HEK293 (cell line): ENCODE measurements at regions not wholly inside any gene's neighbourhood (a gene's known extent, or its start where the extent isn't known, plus 50 kb on each side); places are given as distances from the start of the nearest gene placed in this dataset.

Experiments used
- CTCF ChIP-seq: fragments of 450-650 bp; formaldehyde crosslinking; IDR thresholded peaks from 2 replicates; pipeline ENCODE4 v1.5.1; 2016; ENCODE audit warnings: missing biosample characterization, missing genetic modification characterization
- GLI2 ChIP-seq: fragments of 450-650 bp; formaldehyde crosslinking; IDR thresholded peaks from 2 replicates; pipeline ENCODE4; 2017; ENCODE audit warnings: missing biosample characterization, missing genetic modification characterization, low read depth, borderline replicate concordance
- KLF10 ChIP-seq: fragments of 450-650 bp; IDR thresholded peaks from 2 replicates; pipeline ENCODE4 v1.5.1; 2018; ENCODE audit warnings: missing biosample characterization, mild to moderate bottlenecking, missing genetic modification characterization
- PRDM10 ChIP-seq: fragments of 450-650 bp; formaldehyde crosslinking; IDR thresholded peaks from 2 replicates; pipeline ENCODE4 v1.5.1; 2016; ENCODE audit warnings: missing biosample characterization, missing genetic modification characterization
- RBAK ChIP-seq: fragments of 450-650 bp; formaldehyde crosslinking; IDR thresholded peaks from 2 replicates; pipeline ENCODE4 v1.5.1; 2016; ENCODE audit warnings: missing biosample characterization, missing genetic modification characterization
- SP3 ChIP-seq: fragments of 450-650 bp; formaldehyde crosslinking; IDR thresholded peaks from 2 replicates; pipeline ENCODE4 v1.5.1; 2016; ENCODE audit warnings: missing biosample characterization, missing genetic modification characterization
- YY1 ChIP-seq: fragments of 450-650 bp; formaldehyde crosslinking; IDR thresholded peaks from 2 replicates; pipeline ENCODE4 v1.5.1; 2018; ENCODE audit warnings: missing biosample characterization, missing genetic modification characterization
- ZNF133 ChIP-seq: fragments of 450-650 bp; formaldehyde crosslinking; IDR thresholded peaks from 2 replicates; pipeline ENCODE4 v1.5.1; 2016; ENCODE audit warnings: missing biosample characterization, missing genetic modification characterization
- ZNF362 ChIP-seq: fragments of 450-650 bp; formaldehyde crosslinking; IDR thresholded peaks from 2 replicates; pipeline ENCODE4 v1.5.1; 2016; ENCODE audit warnings: missing biosample characterization, missing genetic modification characterization
- ZNF645 ChIP-seq: fragments of 450-650 bp; formaldehyde crosslinking; IDR thresholded peaks from 2 replicates; pipeline ENCODE4; 2016; ENCODE audit warnings: missing biosample characterization, missing genetic modification characterization
- TF ChIP-seq, protein P1 (sequence below): fragments of 450-650 bp; formaldehyde crosslinking; IDR thresholded peaks from 2 replicates; pipeline ENCODE4 v1.5.1; 2016; ENCODE audit warnings: missing biosample characterization, missing genetic modification characterization
- TF ChIP-seq, protein P2 (sequence below): IDR thresholded peaks from 2 replicates; pipeline ENCODE4 v1.6.1; 2011; ENCODE audit warnings: mild to moderate bottlenecking, low read depth, low read length, borderline replicate concordance

DNA sequence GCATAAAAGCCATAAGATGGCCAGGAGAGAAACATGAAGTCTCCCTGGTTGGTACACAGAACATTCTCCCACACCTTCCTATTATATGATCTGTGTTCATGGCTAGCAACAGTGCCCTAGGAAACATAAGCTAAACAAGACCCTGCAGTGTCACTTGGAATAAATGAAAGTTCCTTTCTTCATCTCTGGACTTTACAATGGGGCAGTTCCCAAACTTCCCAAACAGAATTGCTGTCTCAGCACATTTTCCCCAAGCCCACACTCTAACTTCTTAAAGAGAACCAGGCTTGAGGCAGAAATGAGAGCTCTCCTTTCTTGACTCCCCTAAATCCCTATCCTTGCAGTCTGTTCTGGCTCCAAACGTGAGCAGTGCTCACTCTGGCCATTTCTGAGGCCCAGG, 173.2 kb upstream of the CREB1 start:
- no peak for TF ChIP-seq CTCF (tag by site-specific recombination)
- no peak for TF ChIP-seq RBAK
- TF ChIP-seq ZNF133 (tag by site-specific recombination), result no peak
- no peak for TF ChIP-seq ZNF362 (tag by site-specific recombination)
- TF ChIP-seq GLI2 (tag by site-specific recombination), result no peak
- TF ChIP-seq, protein P1, sequence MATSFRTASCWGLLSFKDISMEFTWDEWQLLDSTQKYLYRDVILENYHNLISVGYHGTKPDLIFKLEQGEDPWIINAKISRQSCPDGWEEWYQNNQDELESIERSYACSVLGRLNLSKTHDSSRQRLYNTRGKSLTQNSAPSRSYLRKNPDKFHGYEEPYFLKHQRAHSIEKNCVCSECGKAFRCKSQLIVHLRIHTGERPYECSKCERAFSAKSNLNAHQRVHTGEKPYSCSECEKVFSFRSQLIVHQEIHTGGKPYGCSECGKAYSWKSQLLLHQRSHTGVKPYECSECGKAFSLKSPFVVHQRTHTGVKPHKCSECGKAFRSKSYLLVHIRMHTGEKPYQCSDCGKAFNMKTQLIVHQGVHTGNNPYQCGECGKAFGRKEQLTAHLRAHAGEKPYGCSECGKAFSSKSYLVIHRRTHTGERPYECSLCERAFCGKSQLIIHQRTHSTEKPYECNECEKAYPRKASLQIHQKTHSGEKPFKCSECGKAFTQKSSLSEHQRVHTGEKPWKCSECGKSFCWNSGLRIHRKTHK (tag by site-specific recombination), result no peak
- TF ChIP-seq SP3 (tag by site-specific recombination), result no peak
- TF ChIP-seq YY1, result no peak
- TF ChIP-seq, protein P2, sequence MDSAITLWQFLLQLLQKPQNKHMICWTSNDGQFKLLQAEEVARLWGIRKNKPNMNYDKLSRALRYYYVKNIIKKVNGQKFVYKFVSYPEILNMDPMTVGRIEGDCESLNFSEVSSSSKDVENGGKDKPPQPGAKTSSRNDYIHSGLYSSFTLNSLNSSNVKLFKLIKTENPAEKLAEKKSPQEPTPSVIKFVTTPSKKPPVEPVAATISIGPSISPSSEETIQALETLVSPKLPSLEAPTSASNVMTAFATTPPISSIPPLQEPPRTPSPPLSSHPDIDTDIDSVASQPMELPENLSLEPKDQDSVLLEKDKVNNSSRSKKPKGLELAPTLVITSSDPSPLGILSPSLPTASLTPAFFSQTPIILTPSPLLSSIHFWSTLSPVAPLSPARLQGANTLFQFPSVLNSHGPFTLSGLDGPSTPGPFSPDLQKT, result no peak
- TF ChIP-seq PRDM10 (tag by site-specific recombination), result no peak
- TF ChIP-seq KLF10 (tag by site-specific recombination), result no peak
- no peak for TF ChIP-seq ZNF645 (tag by site-specific recombination)
